Middle frontal gyrus (tissue), 1 donor: ENCODE measurements at regions not wholly inside any gene's neighbourhood (a gene's known extent, or its start where the extent isn't known, plus 50 kb on each side); places are given as distances from the start of the nearest gene placed in this dataset.

Experiments
- DNase-seq: peaks from one replicate; pipeline ENCODE4 v3.0.0-alpha.2; 2015; ENCODE audit warnings: low spot score; ENCODE audit errors: extremely low spot score

- no peak for DNase-seq
Observed at GRCh38 chr5:3394891-3395599, 200.6 kb upstream of the IRX1 start.

DNA sequence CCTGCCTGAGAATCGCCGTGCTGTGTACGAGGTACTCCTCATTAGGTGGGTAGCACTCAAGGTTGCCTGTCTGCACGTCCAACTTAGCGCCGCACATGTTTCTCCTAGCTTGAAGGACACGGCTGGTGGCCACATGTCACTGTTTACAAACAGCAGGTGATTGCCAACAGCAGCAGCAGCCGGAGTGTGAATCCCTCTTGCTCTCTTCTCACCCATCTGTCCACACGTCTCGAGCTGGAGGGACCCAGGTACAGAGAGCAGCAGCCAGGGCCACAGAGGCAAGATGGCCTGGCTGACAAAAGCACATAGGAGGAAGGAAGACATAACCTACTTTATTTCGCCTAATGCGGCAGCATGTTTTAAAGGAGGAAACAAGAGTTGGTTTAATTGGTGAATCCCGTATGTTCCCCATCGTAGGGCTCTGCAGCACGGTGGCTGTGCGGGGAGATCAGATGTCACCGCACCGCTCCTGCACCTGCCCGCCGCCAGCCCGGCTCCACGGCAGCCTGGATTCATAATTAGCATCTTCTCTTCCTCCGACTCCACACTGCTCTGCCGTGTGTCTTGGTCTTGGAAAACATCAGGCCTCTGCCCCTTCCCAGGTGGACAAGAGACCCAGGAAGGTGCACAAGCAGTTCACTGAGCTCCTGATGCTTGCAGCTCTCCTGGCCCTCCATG lies 201.6 kb upstream of the IRX1 start:
- no peak for DNase-seq

DNA sequence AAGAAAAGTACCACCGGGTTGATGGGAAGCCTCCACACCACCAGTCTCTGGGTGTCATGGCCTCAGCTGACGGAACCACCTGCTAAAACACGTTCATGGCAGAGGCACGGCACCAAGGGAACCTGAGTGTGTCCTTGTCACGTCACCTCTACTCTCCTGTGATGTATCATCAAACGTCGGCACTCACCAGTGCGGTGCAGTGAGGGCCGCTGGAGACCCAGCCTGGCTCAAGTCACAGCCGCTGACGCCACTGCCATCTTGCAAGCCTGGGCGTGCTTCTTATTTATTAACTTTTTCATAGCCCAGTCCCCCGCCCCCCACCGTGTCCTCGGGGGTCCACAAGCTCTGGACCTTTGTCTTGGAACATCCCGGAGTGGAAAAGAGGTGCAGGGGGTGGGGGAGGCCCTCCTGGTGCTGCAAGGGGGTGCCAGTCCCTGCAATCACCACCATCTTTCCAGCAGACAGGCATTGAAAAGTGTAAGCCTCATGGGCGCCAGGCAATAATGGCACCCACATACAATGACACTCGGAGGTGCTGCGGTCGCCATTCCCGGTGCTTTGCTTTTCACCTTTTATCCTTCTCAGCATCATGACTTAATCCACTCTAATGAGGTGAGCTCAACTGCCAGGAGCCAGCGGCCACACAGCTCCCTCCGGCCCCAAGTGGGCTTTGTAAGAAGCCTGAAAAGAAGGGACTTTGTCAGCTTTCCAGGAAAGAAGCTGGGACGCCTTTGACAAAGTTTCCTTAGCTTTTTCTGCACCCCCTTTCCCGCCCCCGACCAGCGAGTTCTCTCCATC lies 202.3 kb upstream of the IRX1 start:
- DNase-seq: no peak

- no peak for DNase-seq
Observed at GRCh38 chr5:3392306-3392939, 203.2 kb upstream of the IRX1 start.

DNA sequence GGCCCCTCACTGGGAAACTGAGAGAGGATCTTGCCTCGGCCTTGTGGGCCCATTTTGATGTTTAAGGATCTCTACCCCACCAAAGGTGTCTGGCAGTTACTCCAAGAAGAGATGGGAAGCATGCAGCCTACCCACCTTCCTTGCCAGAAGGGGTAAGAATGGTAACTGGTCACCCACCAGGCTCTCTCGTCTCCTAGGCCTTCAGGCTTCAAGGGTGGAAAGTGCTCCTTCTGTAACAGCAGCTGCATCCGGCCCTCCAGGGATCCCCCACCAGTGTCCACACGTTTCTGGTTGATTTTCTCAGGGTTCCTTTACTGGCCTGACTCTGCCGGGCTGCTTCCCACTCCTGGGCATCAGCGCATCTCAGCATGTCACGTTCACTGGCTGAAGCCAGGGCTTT lies 204.4 kb upstream of the IRX1 start:
- no peak for DNase-seq

- no peak for DNase-seq
Observed at GRCh38 chr5:3389471-3390026, 206.1 kb upstream of the IRX1 start.

DNA sequence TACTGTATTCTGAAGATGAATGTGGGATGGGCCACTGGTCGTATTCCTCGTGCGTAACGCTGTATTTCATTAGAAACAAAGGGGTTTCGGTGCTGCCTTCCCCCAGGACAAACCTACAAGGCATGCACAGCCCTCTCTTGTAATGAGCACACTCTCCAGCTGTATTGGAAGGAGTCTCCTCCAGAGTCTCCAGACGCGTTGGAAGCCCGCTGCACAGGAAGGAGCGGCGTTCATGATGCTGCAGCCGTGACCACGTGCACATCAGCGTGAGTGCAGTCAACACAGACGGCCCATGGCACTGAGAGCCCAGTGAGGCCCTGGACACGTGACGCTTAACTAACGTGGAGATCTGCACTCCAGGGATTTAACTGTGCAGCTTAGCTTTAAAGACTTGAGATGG lies 209.0 kb upstream of the IRX1 start:
- DNase-seq: no peak

- DNase-seq: no peak
Observed at GRCh38 chr5:3385991-3386519, 209.6 kb upstream of the IRX1 start.

GRCh38 chr5:3384531-3384930 lies 211.1 kb upstream of the IRX1 start:
- no peak for DNase-seq

GRCh38 chr5:3382782-3383181 lies 212.8 kb upstream of the IRX1 start:
- no peak for DNase-seq

- no peak for DNase-seq
Observed at GRCh38 chr5:3382151-3382550, 213.5 kb upstream of the IRX1 start.

- DNase-seq: no peak
Observed at GRCh38 chr5:3381206-3381825, 214.3 kb upstream of the IRX1 start.

DNA sequence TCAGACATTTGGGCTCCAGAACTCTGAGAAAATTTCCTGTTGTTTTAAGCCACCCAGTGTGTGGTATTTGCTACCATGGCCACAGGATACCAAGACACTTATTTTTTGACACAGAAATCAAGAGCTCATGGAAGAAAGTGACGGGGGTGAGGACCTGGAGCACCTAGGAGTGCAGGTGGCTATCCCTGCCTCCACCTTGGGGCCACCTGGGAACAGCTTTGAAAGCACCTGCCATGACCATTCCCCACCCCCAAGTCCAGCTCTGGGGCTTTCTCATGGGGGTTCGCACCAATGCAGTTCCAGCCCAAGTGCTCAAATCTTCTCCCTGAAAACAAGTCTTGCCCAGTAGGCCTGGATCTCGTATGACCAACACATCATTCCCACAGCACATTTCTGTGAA lies 214.9 kb upstream of the IRX1 start:
- no peak for DNase-seq

DNA sequence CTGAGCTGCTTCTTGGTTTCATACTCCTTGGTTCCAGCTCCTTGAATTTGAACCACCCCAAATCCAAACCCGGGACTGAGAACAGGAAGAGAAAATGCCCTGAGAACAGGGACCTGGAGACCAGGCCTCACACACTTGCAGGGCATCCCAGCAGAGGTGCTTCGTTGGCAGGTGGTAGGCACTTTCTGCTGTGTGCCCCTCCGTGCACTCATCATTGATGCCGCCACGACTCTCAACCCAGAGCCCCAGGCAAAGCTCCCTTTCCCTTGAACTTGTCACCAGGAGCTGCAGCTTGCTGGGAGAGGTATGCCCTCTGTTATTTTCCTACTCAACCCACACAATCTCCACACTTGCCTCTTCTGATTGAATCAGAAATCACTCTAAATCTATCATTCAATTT lies 217.8 kb upstream of the IRX1 start:
- no peak for DNase-seq

DNA sequence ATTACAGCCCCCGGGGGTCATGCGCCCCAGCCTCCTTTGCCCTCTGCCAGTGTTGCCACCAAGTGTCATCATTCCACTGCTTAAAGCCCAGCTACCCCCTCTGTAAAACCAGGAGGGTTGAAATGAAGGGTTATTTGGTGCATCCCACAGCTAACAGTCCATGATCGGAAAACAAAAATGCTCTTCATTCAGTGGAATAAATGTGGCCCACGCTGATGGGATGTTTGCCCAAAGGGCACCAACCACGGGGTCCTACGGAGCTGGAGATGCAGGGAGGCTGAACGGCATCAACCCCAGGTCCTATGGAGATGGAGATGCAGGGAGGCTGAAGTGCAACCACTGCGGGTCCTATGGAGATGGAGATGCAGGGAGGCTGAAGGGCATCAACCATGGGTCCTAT lies 218.5 kb upstream of the IRX1 start:
- DNase-seq: no peak

- DNase-seq: no peak
Observed at GRCh38 chr5:3376611-3377010, 219.0 kb upstream of the IRX1 start.

GRCh38 chr5:3375586-3376311 lies 219.9 kb upstream of the IRX1 start:
- DNase-seq: no peak

GRCh38 chr5:3373391-3373790 lies 222.2 kb upstream of the IRX1 start:
- no peak for DNase-seq

DNA sequence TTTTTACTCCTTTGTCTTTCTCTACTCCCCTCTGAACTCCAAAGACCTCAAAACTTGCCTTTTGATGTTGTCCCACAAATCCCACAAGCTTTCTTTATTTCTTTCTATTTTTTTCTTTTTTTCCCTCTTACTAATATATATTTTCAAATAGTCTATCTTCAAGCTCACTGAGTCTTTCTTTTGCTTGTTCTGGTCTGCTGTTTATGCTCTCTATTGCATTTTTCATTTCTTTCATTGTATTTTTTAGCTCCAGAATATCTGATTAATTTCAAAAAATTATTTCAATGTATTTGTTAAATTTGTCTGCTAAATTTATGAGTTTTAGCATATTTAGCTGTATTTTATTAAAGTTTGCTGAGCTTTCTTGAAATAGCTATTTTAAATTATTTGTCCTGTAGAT lies 223.3 kb upstream of the IRX1 start:
- DNase-seq: no peak

- DNase-seq: no peak
Observed at GRCh38 chr5:3365501-3366215, 230.0 kb upstream of the IRX1 start.
